Lung (tissue), 11 donors: ENCODE measurements at regions not wholly inside any gene's neighbourhood (a gene's known extent, or its start where the extent isn't known, plus 50 kb on each side); places are given as distances from the start of the nearest gene placed in this dataset.

Experiments
- ATAC-seq: fragments of 200-7000 bp; cut with Tn5 transposase; one replicate; pipeline ENCODE4 v1.9.1; 2020; ENCODE audit warnings: moderate number of reproducible peaks; ENCODE audit not compliant: insufficient read depth, low FRiP score
- DNase-seq, 3 donors: peaks; one replicate each; pipeline ENCODE4 v3.0.0-alpha.2; 2013 to 2017
- H3K27ac ChIP-seq, 2 donors: one replicate each; pipeline ENCODE4 v1.5.1; 2013; ENCODE audit warnings: mild to moderate bottlenecking in 2 of 2, moderate library complexity in 2 of 2, control low read depth in 1 of 2, inconsistent platforms in 1 of 2, low read depth in 1 of 2, low read length in 1 of 2
- H3K27me3 ChIP-seq, 3 donors: one replicate each; pipeline ENCODE4 v1.5.1; 2013; ENCODE audit warnings: low read length in 2 of 3; ENCODE audit not compliant: control insufficient read depth in 3 of 3, insufficient read depth in 3 of 3
- H3K36me3 ChIP-seq, 4 donors: one replicate each; pipeline ENCODE4 v1.5.1; 2013; ENCODE audit warnings: low read length in 4 of 4, mild to moderate bottlenecking in 1 of 4, moderate library complexity in 1 of 4; ENCODE audit not compliant: control insufficient read depth in 4 of 4, insufficient read depth in 4 of 4
- H3K4me1 ChIP-seq, 5 donors: one replicate each; pipeline ENCODE4 v1.5.1; 2013; ENCODE audit warnings: low read length in 5 of 5, mild to moderate bottlenecking in 2 of 5, moderate library complexity in 1 of 5; ENCODE audit not compliant: control insufficient read depth in 5 of 5, insufficient read depth in 5 of 5
- H3K4me3 ChIP-seq: one replicate; pipeline ENCODE4 v1.5.1; 2013; ENCODE audit warnings: mild to moderate bottlenecking, control low read depth, moderate library complexity
- H3K9ac ChIP-seq, 2 donors: one replicate each; pipeline ENCODE4 v1.5.1; 2013; ENCODE audit warnings: low read length in 2 of 2, control low read depth in 1 of 2; ENCODE audit not compliant: insufficient read depth in 1 of 2
- H3K9me3 ChIP-seq, 4 donors: one replicate each; pipeline ENCODE4 v1.5.1; 2013; ENCODE audit warnings: low read length in 3 of 4, mild to moderate bottlenecking in 1 of 4, moderate library complexity in 1 of 4; ENCODE audit not compliant: control insufficient read depth in 4 of 4, insufficient read depth in 3 of 4
- WGBS, 2 donors: extraction: QIAGEN DNeasy Blood & Tissue Kit; methylation state at CpG; one replicate each; pipeline ENCODE4 v1.1.7; 2013; 5-methylcytosine and 5-hydroxymethylcytosine counted together
- TF ChIP-seq, protein P1 (sequence below): IDR thresholded peaks from 2 replicates; pipeline ENCODE4 v1.5.1; 2012; ENCODE audit warnings: mild to moderate bottlenecking; ENCODE audit errors: control extremely low read depth, extremely low read depth
- donor health status: control.
- donor health status: control.
- donor health status: Bipolar disorder and iron deficiency.
- donor health status: healthy.
- donor health status: DM: yes; HTN: yes; CAD: no.

DNA sequence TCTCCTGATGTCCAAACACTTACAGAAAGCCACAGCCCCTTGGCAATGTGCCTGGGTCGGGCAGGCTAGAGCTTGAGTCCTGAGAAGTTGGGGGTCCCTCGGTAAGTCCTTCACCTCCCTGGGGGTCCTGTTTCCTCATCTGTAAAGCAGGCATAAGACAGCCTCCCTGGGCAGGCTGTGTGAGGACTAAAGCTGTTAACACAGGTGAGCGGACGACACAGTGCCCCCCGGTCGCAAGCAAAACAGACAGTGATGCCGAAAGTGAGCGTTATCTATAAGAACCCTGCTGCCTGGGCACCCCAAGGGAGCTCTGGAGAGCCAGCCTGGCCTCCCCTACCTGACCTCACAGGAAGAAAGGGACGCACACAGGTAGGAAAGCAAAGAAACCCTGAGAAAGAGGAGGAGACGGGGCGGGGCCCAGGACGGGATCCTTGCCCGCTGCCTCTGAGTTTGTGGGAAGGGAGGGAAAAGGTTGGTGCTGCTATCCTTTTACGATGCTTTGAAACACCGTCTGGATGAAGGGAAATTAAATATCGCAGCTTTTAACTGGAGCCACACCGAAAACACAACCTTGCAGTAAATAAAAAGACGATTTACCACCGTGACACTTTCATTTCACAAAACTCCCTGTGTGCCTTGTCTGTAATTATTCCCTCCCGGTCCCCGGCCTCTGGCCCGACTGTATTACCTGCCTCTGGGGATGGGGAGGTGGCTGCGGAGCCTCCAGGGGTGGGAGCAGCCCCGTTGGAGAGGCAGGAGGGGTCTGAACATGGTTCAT is 67.1 kb downstream of the ENGASE start:
- H3K27me3 ChIP-seq: peaks cover 3 to 15% (median 8%) of the 10 kb centered on the region in 3 donors
- H3K4me3 ChIP-seq: no peak overlapping the region
- peaks cover 0 to 4% (median 1%) of the 10 kb centered on the region in 4 donors for H3K9me3 ChIP-seq
- no peak overlapping the region for H3K27ac ChIP-seq
- WGBS, 2 donors: 50 to 54% methylated on average over 24 of the region's 24 CpGs
- ATAC-seq: no peak
- no peaks in the 10 kb centered on the region for H3K36me3 ChIP-seq
- TF ChIP-seq, protein P1, sequence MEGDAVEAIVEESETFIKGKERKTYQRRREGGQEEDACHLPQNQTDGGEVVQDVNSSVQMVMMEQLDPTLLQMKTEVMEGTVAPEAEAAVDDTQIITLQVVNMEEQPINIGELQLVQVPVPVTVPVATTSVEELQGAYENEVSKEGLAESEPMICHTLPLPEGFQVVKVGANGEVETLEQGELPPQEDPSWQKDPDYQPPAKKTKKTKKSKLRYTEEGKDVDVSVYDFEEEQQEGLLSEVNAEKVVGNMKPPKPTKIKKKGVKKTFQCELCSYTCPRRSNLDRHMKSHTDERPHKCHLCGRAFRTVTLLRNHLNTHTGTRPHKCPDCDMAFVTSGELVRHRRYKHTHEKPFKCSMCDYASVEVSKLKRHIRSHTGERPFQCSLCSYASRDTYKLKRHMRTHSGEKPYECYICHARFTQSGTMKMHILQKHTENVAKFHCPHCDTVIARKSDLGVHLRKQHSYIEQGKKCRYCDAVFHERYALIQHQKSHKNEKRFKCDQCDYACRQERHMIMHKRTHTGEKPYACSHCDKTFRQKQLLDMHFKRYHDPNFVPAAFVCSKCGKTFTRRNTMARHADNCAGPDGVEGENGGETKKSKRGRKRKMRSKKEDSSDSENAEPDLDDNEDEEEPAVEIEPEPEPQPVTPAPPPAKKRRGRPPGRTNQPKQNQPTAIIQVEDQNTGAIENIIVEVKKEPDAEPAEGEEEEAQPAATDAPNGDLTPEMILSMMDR: no peak
- H3K4me1 ChIP-seq: peaks cover 0 to 5% (median 0%) of the 10 kb centered on the region in 5 donors
- H3K9ac ChIP-seq: no peak overlapping the region
- DNase-seq: no peak

DNA sequence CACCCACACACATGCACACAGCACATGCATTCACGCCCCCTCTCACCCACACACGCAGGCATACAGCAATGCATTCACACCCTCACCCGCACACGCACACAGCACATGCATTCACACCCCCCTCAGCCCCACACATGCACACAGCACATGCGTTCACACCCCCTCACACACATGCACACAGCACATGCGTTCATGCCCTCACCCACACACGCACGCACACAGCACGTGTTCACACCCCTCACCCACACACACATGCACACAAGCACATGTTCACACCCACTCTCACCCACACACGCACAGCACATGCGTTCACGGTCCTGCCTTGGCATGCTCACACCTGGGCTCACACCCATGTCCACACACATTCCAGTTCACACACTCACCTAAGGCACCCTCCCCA is 64.2 kb downstream of the ENGASE start:
- Histone ChIP-seq H3K27me3 (peaks cover 6 to 21% (median 8%) of the 10 kb centered on the region in 3 donors), H3K36me3 (no peaks in the 10 kb centered on the region), H3K27ac (no peak overlapping the region), H3K9ac (no peak overlapping the region), H3K9me3 (peaks cover 0 to 4% (median 1%) of the 10 kb centered on the region in 4 donors), H3K4me1 (peaks cover 0 to 5% (median 0%) of the 10 kb centered on the region in 5 donors), H3K4me3 (no peak overlapping the region)
- DNase-seq (no peak), ATAC-seq (no peak)
- 90 to 94% methylated on average over 12 of the region's 12 CpGs for WGBS, 2 donors
- TF ChIP-seq, protein P1: no peak

DNA sequence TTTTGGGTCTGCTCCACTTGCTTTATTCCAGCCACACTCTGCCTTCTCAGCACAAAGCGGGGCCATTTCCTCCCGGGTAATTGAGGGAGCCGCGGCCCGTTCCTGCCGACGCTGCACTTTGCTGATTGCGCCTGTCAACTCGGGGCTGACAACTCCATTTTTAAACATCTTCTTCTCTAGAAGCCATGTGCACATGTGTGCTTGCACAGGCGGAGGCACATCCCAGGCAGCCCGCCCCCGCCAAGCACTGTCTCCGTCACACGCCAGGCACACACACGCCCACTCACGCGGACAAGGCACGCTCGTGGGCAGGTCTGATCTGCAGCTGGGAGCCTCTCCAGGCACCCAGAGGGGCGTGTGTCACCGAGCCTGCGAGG is 63.2 kb downstream of the ENGASE start:
- no peak for DNase-seq
- H3K27ac ChIP-seq: no peak overlapping the region
- H3K27me3 ChIP-seq: peaks cover 6 to 21% (median 8%) of the 10 kb centered on the region in 3 donors
- no peak overlapping the region for H3K9ac ChIP-seq
- WGBS, 2 donors: 55 to 59% methylated on average over 22 of the region's 22 CpGs
- H3K4me1 ChIP-seq: peaks cover 0 to 5% (median 0%) of the 10 kb centered on the region in 5 donors
- TF ChIP-seq, protein P1: no peak
- no peak for ATAC-seq
- H3K9me3 ChIP-seq: peaks cover 0 to 4% (median 1%) of the 10 kb centered on the region in 4 donors
- no peak overlapping the region for H3K4me3 ChIP-seq
- H3K36me3 ChIP-seq: no peaks in the 10 kb centered on the region
